ENCODE measurements at regions not wholly inside any gene's neighbourhood (a gene's known extent, or its start where the extent isn't known, plus 50 kb on each side); places are given as distances from the start of the nearest gene placed in this dataset.
"Not testable (repeated sequence)": the region's sequence is repeated elsewhere in the genome, so short reads cannot be mapped to it uniquely, and the experiment has no call there.

DNA sequence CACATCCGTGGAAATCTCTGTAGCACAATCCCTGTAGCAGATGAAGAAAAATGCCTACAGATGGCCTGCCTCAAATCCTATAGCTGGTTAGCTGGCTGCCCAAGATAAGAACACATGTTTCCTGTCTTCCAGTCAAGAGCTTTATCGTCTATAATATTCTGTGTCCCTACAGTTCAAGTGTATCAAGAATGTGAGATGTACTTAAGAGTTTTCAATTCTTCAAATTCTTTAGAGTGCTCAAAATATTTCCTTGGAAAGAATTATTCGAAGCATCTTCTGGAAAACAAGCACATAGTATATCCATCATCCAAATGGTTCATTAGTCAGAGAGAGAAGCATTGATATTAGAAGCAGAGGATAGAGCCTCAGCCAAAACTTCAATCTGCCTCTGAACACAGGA lies 239.8 kb downstream of the COG6 start:
- no peak for DNase-seq

DNA sequence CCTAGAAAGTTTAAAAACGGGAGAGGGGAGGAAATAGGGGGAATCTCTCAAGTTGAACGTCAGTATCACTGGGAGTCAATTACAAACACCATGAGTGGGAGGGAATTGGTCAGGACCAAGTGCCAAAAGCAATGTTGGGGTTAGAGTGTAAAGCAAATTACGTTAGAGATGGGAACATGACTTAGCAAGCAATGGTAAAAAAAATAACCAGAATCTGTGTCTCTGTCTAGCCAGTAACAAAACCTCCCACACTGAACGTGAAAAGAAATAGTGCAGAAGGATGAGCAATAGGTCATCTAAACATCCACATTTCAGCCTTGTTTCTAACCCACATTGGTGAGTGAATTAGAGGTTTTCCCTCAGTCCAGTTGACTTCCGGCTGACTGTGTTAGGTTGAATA lies 242.2 kb downstream of the COG6 start:
- DNase-seq: no peak

DNA sequence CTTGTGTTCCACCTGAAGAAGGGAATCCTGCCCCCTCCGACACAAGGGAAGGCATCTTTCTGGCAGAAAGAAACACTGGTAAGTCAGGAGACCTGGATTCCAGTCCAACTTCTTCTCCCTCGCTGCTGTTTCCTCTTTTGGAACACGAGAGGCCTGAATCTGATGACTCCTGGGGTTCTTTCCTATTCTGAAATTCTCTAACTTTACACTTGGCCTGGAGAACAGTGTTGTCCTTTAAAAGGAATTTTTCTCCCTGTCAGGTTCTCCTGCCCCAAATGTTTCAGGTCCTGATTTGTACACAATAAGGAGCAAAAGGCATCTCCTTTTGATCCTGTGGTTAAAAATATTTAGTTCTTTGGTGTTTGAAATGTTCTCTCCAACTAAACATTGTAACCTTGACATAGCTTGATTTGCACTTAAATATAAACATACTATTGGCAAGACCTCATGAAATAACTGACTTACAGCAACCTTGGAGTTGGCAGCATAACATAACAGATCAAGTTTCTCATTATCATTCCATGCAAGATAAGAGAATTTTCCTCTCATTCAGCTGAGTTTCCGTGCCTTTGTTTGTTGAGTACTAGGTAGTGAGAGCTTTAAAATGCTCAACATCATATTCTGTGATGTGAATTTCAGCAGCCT lies 244.8 kb downstream of the COG6 start:
- DNase-seq: no peak

DNA sequence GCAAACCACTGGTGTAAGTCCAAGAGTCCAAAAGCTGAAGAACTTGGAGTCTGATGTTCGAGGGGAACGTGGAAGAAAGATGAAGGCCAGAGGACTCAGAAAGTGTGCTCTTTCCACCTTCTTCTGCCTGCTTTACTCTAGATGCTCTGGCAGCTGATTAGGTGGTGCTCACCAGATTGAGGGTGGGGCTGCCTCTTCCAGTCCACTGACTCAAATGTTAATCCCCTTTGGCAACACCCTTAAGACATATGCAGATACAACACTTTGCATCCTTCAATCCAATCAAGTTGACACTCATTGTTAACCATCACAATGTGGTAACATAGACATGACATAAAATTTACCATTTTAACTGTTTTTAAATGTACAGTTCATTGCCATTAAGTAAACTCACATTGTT lies 249.5 kb downstream of the COG6 start:
- DNase-seq: no peak

DNA sequence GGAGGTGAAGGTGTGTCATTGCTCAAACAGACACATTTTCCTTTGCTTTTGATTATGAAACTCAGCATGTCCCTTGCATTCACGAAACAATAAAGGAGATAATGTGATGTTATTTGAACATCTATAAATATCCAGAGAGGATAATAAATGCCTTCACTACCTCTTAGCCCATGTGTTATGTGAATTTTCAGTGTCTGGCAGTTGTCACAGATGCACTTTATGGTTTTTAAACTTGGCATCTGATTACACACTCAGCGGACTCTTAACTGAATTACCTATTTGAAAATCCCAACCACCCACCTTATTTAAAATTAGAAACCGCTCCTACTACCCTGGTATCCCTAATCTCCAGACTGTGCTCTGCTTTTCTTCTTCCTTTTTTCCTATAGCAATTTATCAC lies 254.2 kb downstream of the COG6 start:
- DNase-seq: no peak

DNA sequence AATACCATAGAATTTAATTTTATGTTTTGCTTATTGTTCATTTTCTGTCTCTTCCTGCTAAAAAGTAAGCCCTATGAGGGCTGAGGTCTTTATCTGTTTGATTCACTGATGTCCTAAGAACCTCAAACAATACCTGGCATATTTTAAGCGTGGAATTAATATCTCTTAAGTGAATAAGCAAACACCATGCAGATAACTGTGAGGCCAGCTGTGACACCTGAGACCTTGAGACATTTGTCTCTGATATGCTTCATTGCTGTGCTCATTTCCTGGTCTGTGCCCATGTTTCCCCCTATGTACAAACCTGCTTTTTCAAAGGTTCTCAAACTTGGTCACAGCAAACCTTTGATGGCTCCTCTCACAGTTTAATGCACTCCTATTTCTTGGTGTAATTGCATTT lies 254.6 kb downstream of the COG6 start:
- DNase-seq: no peak

DNA sequence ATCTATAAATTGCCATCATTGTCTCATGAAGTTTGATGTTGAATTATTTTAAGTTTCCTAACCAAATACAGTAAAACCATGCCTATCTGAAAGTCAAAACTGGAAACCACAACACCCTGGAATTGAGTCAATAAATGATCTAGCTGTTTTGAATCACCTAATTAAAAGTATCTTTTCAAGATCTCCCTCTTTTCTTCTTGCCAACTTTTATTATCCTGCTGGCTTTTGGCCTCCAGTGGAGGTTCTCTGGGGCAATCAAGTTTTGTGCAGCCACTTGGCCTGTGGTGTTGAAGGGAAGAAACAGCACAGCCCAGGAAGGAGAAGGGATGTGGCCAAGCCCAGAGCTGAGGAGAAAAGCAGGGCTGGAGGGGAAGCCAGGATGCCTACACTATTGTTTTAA lies 255.4 kb downstream of the COG6 start:
- no peak for DNase-seq

DNA sequence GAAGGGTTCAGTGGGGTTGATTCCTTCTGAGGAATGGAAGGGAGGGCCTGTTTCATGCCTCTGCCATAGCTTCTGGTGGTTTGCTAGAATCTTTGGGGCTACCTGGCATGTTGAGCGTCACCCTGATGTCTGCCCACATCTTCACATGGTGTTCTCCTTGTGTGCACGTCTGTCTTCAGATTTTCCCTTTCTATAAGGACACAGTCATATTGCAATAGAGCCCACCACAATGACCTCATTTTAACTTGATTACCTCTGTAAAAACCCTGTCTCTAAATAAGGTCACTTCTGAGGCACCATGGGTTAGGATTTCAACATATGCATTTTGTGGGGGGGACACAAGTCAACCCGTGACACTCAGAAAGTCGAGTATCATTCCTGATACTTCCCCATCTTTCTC lies 257.9 kb downstream of the COG6 start:
- no peak for DNase-seq

DNA sequence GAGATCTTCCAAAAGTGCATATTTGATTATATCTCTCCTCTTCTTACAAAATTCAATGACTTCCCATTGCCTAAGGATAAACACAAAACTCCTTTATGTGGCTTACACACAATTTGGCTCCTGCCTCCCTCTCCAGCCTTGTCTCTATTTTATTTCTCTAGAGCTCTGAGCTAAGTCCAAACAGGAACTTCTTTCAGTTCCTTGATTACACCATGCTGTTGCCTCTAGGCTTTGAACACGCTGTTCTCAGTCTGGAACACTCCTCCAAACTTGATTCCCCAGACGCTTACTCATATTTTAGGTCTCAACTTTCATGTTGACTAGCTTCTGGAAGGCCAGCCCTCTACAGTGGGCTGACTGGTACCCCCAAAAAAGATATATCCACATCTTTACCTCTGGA lies 258.5 kb downstream of the COG6 start:
- DNase-seq: no peak

DNA sequence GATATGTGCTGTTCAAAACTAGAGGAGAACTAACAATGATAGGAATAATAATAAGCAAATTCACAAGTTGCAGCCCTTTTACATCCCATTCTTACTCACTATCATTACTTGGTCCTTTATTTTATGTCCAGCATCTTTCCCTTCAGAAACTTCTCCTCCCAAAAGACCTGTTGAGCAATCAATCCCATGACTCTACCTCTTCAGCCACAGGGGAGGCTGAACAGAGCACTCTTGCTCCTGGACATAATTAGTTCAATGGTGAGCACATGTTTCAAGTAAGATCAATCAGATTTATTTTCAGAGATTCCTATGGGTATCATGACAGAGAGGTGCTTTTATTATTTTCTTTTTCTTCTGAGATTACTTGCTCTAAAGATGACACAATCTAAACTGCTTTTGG lies 260.0 kb downstream of the COG6 start:
- DNase-seq: no peak

DNA sequence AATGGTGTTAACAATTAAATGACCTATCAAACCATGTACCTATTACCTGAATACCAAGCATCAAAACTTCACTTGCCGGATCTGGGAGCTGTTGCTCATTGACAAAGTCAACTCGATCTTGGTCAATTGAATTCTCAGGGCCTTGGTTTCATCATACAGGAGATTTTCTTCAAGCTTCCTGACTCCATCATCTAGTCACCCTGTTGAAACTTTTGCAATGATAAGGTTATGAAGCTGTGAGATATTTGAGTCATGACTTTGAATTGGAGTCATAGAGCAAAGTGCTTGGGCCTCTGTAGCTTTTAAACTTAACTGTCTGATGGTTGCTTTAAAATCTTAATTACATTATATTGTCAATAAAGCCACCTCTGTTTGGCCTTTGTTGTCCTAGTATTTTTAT lies 260.9 kb downstream of the COG6 start:
- DNase-seq: no peak

DNA sequence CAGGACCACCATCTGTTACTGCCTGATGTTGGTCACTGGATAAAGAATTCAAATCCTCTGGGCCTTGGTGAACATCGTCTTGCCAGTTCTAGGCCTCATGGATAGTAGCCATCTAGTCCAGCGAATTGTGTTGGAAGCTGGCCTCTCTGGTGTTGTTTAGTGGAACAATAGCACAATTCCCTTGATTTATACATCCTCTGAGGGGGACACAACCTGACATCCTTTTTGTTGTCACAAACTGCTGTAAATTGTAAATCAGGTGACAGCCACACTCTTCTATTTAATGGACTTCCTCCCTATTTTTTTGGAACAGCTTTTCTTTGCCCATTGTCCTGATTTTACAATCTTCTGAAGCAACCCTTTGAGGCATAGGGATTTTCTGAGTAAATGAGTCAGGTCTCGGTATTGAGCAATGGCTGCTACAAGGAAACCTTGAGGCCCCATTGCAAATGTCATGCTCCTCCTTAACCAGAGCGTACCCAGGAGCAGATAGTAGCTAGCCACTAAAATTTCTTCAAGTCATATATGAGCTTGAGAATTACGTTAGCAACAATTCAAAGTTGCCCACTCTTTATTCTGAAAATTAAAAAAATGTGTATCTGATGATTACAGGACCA lies 263.3 kb downstream of the COG6 start:
- DNase-seq: no peak

DNA sequence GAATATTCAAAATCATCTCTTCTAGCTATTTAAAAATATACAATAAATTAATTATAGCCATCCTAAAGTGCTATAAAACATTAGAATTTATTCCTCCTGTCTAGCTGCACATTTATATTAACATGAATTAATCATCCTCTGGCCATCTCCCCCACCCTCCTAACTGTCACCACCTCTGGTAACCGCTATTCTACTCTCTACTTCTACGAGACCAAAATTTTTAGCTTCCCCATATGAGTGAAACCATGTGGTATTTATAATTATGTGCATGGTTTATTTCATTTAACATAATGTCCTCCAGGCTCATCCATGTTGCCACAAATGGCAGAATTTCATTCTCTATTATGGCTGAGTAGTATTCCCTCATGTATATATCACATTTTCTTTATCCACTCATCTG lies 265.2 kb downstream of the COG6 start:
- DNase-seq: no peak

DNA sequence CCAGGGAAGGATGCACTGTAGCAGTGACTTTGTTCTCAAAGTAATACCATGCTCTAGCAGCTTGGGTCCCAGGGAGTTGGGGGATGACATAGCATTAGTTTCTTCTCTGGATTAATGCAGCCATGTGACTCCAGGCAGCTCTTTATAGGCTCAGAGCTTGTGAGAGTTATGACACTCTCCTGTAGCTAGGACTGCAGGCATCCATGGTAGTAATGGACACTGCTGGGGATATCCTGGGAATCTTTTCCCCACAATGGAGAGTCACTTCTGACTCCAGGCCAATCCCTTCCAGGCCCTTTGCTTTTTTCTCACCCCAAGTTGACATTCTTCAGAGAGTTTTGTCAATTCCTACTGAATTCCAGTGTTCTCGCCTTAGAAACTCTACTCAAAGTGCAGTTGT lies 270.9 kb downstream of the COG6 start:
- no peak for DNase-seq

DNA sequence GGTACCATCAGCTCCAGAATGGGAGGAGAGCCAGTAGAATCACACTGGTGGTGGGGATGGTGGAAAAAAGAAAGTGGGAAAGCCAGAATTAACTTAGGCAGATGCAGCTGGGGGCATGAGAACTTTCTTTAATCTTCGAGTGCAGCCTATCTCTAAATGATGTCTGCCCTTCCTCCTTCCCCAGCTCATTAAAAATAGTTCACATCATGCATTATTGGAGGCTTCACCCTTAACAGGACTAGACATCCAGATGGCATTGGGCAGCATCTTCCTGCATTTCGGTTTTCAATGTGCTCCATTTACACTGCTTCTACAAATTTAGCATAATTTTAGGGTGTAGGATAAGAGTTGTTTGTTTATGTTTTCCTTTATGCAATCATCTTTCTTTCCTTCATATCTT lies 272.8 kb downstream of the COG6 start:
- no peak for DNase-seq

DNA sequence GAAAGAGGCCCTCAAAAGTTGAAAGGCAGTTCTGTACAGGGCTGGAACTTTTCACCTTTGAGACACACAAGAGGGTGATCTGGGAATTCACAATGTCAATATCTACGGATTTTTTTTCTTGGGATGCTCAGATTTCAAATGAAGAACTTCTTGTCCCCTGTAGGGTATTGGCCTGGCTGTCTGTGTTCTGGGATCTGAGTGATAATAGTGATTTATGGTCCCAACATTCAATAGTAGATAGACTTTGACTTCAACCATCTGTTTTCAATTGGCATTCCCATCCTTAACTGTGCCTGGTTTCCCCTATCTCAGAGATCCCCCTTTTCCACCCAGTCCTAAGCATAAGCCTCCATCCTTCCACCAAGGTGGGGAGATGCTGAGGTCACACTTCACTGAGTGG lies 274.1 kb downstream of the COG6 start:
- no peak for DNase-seq

DNA sequence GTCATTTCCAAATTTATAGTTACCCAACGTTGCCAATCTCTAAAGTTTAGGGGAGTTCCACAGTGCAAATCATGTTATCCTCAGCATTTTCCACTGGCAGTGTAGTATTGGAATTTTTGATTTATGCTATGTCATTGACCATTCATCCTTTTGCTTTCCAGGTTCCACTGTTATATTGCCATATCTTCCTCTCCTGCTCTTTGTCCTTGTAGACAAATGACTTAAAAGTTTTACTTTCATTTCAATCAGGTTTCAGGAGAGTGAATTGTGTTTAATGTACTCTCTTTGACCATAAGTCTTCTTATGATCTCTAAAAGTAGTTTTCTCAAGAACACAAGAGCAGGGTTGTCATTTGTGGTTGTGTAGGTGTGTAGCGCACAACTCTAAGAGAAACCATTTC lies 274.6 kb downstream of the COG6 start:
- DNase-seq: no peak

DNA sequence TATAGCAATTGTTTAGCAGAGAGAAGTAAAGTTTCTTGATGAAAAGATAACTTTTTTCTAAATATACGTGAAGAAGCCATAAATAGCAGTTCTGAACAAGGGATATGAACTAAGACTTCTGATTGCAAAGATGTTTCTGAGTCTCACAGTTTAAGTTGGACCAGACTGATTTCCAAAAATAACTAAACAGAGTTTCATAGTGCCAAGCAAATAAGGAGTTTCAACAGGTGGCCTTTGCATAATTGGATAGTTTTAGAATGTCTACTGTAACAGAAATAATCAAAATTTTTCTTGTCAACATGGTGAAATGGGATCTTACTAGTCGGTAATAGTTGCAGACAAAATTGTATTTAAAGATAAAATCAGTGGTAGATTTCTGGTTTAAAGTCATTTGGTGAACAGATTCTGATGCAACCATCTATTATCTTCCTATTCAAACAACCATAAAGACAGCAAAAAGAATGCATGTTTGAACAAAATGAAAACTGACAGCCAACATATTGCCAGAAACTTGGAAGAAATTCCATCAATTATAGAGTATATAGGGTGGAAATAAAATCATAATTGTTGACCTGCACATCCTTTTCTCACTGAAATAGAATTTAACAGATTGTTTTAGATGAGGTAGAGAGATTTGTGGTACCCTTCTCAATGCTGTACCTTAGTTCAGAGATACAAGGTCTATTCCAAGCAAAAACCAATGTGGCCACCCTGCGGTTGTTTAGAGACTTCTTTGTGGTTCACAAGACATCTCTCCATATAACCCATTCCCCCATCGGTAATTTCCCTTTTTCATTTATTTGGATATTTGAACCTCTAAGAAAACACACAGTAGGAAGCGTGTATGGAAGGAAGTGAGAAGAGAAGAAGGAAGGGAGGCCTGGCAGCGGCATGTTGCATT lies 275.3 kb downstream of the COG6 start:
- no peak for DNase-seq

DNA sequence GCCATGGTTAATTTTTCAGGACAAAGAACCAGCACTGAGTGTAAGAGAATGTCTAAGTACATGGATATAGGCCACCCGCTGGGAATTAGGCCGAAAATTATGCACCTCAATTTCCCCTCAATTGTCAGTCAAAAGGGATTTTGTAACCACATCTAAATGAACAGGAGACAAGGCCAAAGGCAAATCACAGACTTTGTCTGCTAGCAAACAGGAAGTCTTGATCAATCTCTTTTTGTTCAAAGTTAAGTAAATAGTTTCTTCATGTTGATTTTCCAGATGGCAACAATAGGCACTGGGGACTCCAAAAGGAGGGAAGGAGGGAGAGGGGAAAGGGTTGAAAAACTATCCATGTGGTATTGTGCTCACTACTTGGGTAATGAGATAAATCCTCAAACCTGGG lies 276.0 kb downstream of the COG6 start:
- no peak for DNase-seq

DNA sequence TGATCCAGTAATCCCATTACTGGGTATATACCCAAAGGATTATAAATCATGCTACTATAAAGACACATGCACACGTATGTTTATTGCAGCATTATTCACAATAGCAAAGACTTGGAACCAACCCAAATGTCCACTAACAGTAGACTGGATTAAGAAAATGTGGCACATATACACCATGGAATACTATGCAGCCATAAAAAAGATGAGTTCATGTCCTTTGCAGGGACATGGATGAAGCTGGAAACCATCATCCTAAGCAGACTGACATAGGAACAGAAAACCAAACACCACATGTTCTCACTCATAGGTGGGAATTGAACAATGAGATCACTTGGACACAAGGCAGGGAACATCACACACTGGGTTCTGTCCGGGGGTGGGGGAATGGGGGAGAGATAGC lies 277.1 kb downstream of the COG6 start:
- not testable (repeated sequence) for DNase-seq

DNA sequence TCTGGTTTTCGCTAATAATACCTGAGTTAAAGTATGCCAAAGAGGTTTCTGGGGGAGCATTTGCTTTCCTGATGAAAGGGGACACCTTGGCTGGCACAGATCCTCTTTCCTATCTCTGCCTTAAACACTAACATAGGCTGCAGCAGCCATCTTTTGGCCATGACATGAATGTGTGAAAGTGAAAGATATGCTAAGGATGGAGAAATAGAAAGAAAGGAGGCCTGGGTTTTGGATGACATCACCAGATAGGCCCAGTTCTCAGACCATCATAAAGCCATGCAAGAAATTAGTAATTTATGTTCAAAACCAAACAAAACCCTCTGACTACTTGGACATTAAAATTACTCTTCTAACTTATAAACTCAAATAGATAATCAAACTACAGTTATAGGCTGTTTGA lies 279.7 kb downstream of the COG6 start:
- DNase-seq: no peak

DNA sequence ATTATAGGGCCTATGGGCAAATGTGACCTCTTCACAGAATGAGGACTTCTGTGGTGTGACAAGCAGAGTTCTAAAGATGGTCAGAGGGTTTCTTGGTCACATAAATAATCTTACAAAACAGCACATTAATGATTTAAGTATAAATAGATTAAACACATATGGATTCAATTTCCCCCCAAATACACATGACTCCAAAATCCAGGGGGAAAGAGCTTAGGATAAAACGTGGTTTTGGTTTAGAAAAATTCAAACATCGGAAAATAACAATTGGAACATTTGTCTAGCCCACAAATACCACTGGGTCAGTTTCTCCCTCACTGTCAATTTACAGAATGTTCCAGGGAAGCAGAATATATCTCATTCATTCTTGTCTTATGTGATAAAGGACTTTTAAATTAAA lies 283.1 kb downstream of the COG6 start:
- DNase-seq: no peak

DNA sequence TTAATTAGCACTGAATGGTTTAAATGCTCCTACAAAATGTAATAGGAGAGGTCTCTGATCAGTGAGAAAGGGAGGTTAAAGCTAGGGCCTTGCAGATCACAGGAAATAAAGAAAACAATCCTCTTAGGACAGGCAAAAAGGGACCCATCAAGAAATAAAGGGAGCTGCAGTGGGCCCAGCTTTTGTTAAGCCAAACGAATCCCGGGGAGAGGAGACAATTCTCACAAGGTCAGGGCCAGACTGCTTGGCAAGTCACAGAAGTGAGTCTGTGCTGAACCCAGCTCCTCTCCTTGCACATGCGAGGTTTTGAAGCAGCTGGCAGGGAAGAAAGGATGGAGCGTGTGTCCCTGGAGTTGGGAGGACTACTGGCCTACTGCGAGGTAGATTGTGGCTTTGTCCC lies 285.8 kb downstream of the COG6 start:
- no peak for DNase-seq

DNA sequence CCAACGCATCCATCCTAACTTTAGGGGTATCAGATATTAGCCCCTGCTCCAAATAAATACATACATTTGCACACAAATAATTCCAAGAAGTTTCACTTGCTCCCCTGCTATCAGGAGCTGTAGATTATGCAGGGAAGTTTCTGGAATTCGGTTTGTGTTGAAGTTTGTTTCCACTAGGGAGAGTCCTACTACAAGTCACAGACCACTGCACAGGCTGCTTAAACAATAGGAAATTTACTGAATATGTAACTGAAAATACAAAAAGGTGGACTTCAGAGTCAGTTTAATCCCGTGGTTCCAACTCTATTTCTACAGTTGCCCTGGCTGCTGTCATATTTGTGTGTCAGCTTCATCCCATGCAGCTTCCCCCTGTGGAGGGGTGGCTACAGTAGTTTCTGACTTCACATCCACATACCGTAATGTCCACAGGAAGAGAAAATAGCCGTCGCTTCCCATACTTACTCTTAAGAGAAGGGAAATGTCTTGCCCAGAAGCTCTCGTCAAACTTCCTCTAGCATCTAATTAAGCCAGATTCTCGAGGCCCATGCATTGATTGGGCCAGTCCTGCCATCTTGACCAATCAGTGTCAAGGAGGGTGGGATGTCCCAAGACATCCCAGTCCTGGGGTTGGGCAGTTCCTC lies 286.6 kb downstream of the COG6 start:
- DNase-seq: no peak

Measured in activated gamma-delta T cell (primary cell).